A172 (cell line): ENCODE measurements at regions not wholly inside any gene's neighbourhood (a gene's known extent, or its start where the extent isn't known, plus 50 kb on each side); places are given as distances from the start of the nearest gene placed in this dataset.

Experiments used
- DNase-seq: peaks from one replicate; pipeline ENCODE4 v3.0.0-alpha.2; 2015; ENCODE audit warnings: low spot score

GRCh38 chr2:40803900-40804299 lies 352.0 kb upstream of the SLC8A1 start:
- no peak for DNase-seq

GRCh38 chr2:40809156-40809555 lies 357.3 kb upstream of the SLC8A1 start:
- DNase-seq, result no peak

DNA sequence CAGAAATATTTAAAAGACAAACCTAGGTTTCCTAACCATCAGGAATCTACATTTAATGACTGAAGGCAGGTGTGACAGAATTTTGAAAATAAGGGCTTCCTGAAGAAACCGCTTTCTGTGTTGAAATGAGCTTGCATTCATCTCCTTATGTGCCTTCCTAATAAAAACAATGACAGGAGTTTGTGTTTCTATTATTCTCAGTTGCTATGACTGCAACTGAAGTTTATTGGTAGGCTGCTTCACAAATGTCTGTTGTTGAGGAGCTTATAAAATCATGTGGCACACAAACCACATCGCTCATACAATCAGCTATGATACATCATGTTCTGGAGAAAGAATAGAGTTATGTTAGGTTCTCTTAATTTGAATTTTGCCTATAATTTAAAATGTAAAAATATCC lies 362.7 kb upstream of the SLC8A1 start:
- DNase-seq, result no peak

- no peak for DNase-seq
Observed at GRCh38 chr2:40820319-40820718, 368.4 kb upstream of the SLC8A1 start.

- no peak for DNase-seq
Observed at GRCh38 chr2:40823478-40823877, 371.6 kb upstream of the SLC8A1 start.

DNA sequence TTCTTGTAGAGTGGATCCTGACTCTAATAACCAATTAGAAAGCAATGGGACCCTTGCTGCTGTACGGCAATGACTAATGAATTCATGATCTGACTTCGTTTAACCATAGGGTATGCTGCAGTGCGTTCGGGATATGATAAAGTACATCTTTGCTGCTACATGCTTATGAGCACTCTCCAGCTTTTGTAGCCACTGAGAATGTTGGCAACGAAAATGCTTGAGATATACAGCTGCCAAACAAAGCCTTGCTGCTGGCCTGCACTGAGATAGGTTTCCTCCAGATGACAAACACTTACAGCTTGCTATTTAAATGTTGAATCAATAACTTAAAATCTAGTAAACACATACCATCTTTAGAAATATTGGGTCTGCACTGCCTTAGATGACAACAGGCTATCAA lies 372.4 kb upstream of the SLC8A1 start:
- no peak for DNase-seq

DNA sequence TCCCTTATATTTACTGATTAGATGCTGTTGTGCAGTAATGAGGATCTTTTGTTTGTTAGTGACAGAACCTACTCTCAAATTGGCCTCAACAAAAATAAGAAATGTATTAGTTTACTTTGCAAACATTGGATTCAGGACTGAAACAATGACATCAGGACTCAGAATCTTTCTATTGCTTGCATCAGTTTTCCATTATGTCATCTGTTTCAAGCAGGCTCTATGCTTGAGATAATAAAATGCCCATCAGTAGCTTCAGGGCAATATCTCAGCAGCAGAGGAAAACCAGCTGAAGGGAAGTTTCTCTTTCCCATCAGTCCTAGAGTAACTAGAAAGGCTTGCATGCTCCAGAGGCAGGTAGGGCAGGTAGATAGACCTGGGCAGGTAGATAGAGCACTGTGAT lies 375.5 kb upstream of the SLC8A1 start:
- no peak for DNase-seq

GRCh38 chr2:40831321-40831873 lies 379.5 kb upstream of the SLC8A1 start:
- DNase-seq, result no peak

DNA sequence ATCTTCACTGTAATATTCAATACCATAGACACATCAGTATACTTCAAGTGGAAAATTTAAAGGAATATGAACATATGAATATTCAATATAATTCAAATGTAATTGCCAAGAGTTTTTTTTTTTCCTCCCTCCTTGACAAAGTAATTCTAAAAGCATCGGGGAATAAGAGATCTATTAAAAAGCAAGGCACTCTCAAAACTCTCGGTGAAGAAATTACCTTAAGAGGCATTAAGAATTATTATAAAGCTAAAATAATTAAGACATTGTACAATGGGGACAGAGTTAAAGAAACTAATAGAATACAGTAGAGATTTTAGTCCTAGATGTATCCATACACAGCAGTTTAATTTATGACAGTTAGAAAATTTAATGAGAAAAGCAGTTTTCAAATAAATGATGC lies 390.0 kb upstream of the SLC8A1 start:
- no peak for DNase-seq

- DNase-seq, result peak; percentile 62
Observed at GRCh38 chr2:40844353-40845277, 392.7 kb upstream of the SLC8A1 start.

- DNase-seq, result no peak
Observed at GRCh38 chr2:40851661-40852060, 399.8 kb upstream of the SLC8A1 start.

DNA sequence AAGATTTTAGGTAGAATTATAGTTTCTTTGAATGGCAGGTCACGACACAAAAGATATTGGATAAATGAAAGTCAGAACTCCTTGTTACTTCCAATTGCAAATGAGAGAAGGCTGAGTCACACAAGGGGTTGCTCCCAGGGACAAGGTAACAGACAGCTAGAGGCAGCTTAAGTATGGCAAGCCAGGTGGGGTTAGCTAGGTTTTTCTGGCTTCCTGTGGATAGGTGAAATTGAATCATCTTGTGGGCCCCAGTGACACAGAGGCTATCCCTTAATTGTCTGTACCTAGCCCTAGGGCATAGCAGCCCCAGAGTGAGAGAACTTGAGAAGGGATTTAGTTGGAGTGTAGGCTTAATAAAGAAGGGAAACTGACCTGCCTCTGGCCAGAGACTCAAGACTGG lies 407.7 kb upstream of the SLC8A1 start:
- no peak for DNase-seq

DNA sequence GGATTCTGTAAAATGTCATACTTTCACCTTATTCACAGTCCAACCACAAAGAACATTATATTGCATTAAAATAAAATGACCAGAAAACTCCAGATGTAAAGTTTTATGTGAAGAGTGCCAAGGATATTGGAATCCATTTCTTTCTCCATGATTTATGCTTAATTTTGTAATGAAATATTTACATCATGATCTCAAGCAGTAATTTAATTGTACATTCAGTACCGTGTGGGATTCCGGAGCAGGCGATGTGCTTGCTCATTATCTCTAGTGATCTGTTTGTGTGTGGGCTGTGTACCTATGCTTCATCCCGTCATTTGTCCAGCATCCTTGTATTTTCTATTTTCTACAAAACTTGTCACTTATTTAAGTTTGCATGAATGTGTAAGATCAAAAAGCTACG lies 415.9 kb upstream of the SLC8A1 start:
- no peak for DNase-seq

GRCh38 chr2:40872580-40872979 lies 420.7 kb upstream of the SLC8A1 start:
- no peak for DNase-seq

GRCh38 chr2:40874380-40874779 lies 422.5 kb upstream of the SLC8A1 start:
- no peak for DNase-seq

DNA sequence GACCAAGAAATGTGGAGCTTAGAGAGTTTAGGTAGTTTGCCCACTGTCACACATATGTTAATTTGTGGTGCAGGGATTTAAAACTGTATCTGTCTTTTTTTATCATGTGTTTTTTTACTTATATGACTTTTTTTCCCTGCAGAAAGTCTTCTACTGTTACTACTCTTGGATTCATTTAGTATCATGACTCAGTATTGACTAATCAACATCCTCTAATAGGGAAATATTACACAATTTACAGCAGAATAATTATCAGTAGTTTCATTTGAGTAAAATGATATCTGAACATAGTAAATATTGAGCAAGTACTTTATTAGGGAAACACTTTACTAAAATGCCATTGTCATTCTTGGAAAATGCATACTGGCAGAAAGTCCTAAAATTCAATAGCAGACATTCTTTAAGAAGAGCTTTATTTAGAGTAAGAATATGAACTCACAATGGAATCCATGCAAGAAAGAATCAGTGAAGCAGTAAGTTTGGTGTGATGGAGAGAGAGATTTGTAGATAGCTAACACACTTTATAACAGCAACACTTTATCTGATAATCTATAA lies 425.9 kb upstream of the SLC8A1 start:
- no peak for DNase-seq

- DNase-seq, result no peak
Observed at GRCh38 chr2:40879305-40879704, 427.4 kb upstream of the SLC8A1 start.

GRCh38 chr2:40886100-40886499 lies 434.2 kb upstream of the SLC8A1 start:
- DNase-seq, result no peak

DNA sequence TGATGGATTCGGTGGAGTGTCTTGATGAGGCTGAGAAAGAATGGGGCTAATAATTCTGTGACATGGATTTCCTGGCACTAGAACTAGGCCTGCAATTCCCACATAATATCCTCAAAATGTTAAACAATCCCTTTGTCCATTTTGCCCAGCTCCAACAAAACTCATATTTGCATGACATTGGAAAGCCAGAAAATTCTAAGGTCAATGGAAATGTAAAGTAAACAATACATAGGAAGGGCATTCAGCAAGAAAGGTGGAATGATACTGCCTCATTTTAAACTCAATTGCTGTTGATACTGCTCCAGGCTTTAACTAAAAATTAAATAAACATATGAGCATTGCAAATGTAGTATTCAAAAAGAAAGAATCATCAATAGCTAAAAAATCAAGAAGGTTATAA lies 434.8 kb upstream of the SLC8A1 start:
- DNase-seq, result no peak

GRCh38 chr2:40896358-40896757 lies 444.5 kb upstream of the SLC8A1 start:
- no peak for DNase-seq

DNA sequence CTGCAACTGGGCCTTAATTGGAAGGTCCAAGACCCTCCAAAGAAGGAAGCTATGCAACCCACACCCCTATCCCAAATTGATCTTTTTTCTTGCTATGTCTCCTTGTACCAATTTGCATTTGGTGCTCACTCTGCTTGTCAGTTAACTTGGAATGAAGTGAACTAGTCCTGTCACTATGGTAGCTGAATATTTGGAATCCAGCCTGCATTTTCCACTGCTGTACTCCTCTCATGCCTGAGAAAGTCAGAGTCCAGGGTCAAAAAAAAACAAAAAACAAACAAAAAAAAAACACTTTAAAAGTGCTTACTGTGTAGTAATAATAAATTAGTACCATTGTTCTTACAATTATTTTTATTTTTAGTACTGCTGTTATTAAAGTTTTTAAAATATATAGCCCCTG lies 462.8 kb upstream of the SLC8A1 start:
- no peak for DNase-seq

- DNase-seq, result no peak
Observed at GRCh38 chr2:40915651-40916050, 463.8 kb upstream of the SLC8A1 start.

DNA sequence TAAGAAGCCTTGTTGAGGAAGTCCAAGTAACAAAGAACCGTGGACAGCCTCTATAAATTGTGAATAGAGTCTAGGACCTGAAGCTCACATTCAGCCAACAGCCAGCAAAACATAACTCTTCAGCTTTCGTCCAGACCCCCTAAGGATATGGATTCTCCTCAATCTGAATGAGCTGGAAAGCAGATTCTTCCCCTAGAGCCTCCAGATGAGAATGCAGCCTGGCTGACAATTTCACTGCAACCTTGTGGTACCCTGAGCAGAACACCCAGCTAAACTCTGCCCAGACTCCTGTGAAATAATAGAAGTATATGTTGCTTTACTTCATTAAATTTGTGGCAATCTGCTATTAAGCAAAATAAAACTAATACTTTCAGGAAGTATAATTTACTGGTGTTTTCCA lies 483.5 kb upstream of the SLC8A1 start:
- DNase-seq, result no peak
